GM12875 (cell line): ENCODE measurements at regions not wholly inside any gene's neighbourhood (a gene's known extent, or its start where the extent isn't known, plus 50 kb on each side); places are given as distances from the start of the nearest gene placed in this dataset.

Experiments
- H3K4me3 ChIP-seq: one replicate; pipeline ENCODE4 v1.5.1; 2011; ENCODE audit warnings: low read depth, low read length, control low read depth
- CTCF ChIP-seq: IDR thresholded peaks from 2 replicates; pipeline ENCODE4 v1.5.1; 2011; ENCODE audit warnings: low read depth, mild to moderate bottlenecking, control low read depth, inconsistent platforms, low read length, moderate library complexity, borderline replicate concordance; ENCODE audit not compliant: insufficient read depth

GRCh38 chr1:232413674-232414073, 216.3 kb downstream of the SIPA1L2 start:
- no peak overlapping the region for H3K4me3 ChIP-seq
- no peak for TF ChIP-seq CTCF

GRCh38 chr1:232409584-232409983, 220.3 kb downstream of the SIPA1L2 start:
- no peak for TF ChIP-seq CTCF
- H3K4me3 ChIP-seq: no peak overlapping the region

GRCh38 chr1:232407120-232407519, 222.8 kb downstream of the SIPA1L2 start:
- TF ChIP-seq CTCF: no peak
- H3K4me3 ChIP-seq: no peak overlapping the region

GRCh38 chr1:232405781-232406180, 224.2 kb downstream of the SIPA1L2 start:
- TF ChIP-seq CTCF: no peak

GRCh38 chr1:232404981-232405731, 224.8 kb downstream of the SIPA1L2 start:
- TF ChIP-seq CTCF: no peak
- H3K4me3 ChIP-seq: no peak overlapping the region

More at GRCh38 chr1:232405781-232406180, 224.2 kb downstream of the SIPA1L2 start:
- H3K4me3 ChIP-seq: no peak overlapping the region

- TF ChIP-seq CTCF: no peak
- no peak overlapping the region for H3K4me3 ChIP-seq
Measured at GRCh38 chr1:232404227-232404626, 225.7 kb downstream of the SIPA1L2 start.

- no peak overlapping the region for H3K4me3 ChIP-seq
- no peak for TF ChIP-seq CTCF
Measured at GRCh38 chr1:232403017-232403714, 226.8 kb downstream of the SIPA1L2 start.
